ENCODE measurements at regions not wholly inside any gene's neighbourhood (a gene's known extent, or its start where the extent isn't known, plus 50 kb on each side); places are given as distances from the start of the nearest gene placed in this dataset.

DNA sequence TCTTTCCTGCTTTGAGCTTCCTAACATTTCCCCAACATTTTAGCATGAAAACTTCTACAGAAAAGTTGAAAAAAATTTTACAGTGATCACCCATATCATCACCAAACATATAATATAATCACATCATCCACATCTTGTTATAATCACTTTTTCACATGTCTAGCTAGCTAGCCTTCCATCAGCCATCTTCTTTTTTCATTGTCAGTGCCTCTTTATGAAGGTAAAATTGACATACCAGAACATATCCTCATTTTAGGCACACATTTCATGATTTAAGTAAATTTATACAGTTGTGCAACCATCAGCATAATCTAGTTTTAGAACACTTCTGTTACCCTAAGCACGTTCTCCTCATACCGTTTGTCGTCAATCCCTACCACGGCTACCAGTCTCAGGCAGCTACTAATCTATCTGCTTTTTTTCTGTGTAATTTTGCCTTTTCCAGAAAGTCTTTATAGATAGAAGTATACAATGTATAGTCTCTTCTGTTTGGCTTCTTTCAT, 73.7 kb downstream of the VEGFA start:
- H3K9me3 Mint-ChIP-seq (ENCODE audit: low read depth) = no peaks in the 10 kb centered on the region
- no peak overlapping the region for H3K4me3 Mint-ChIP-seq (ENCODE audit: unreplicated experiment)
- peaks cover 2% of the 10 kb centered on the region for H3K36me3 Mint-ChIP-seq (ENCODE audit: low read depth)
- H3K4me1 Mint-ChIP-seq (ENCODE audit: low read depth) = peaks cover under 1% of the 10 kb centered on the region
- no peak for DNase-seq (ENCODE audit: low spot score)
- TF ChIP-seq, protein P1, sequence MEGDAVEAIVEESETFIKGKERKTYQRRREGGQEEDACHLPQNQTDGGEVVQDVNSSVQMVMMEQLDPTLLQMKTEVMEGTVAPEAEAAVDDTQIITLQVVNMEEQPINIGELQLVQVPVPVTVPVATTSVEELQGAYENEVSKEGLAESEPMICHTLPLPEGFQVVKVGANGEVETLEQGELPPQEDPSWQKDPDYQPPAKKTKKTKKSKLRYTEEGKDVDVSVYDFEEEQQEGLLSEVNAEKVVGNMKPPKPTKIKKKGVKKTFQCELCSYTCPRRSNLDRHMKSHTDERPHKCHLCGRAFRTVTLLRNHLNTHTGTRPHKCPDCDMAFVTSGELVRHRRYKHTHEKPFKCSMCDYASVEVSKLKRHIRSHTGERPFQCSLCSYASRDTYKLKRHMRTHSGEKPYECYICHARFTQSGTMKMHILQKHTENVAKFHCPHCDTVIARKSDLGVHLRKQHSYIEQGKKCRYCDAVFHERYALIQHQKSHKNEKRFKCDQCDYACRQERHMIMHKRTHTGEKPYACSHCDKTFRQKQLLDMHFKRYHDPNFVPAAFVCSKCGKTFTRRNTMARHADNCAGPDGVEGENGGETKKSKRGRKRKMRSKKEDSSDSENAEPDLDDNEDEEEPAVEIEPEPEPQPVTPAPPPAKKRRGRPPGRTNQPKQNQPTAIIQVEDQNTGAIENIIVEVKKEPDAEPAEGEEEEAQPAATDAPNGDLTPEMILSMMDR (IDR thresholded peaks at IDR 0.05) = no peak
- peaks cover 19% of the 10 kb centered on the region for H3K27me3 Mint-ChIP-seq (ENCODE audit: low read depth)
- no peak overlapping the region for H3K27ac Mint-ChIP-seq (ENCODE audit: unreplicated experiment)

DNA sequence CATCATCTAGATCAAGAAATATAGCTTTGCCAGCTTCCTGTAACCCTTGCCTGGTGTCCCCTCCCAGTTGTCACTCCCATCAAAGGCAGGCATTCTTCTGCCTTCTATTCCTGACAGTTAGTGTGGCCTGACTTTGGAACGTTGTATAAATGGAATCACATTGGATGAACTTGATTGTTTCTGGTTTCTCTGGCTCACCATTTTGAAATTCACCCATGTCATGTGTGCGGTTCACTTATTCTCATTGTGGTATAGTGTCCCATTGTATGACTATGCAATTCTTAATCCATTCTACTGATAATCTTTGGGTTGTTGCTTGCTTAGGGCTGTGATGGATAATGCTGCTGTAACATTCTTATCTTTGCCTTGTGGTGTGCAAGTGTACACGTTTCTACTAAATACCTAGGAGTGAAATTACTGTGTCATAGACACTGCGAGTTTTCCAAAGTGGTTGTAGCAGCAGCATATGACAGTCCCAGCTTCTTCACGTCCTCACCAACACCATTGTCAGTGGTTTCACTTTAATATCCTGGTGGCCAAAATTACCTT, 73.2 kb downstream of the VEGFA start:
- Mint-ChIP-seq H3K27me3 (ENCODE audit: low read depth) (peaks cover 19% of the 10 kb centered on the region), H3K27ac (ENCODE audit: unreplicated experiment) (no peak overlapping the region), H3K4me1 (ENCODE audit: low read depth) (peaks cover 6% of the 10 kb centered on the region), H3K9me3 (ENCODE audit: low read depth) (no peaks in the 10 kb centered on the region), H3K36me3 (ENCODE audit: low read depth) (peaks cover 2% of the 10 kb centered on the region), H3K4me3 (ENCODE audit: unreplicated experiment) (no peak overlapping the region)
- TF ChIP-seq, protein P1 (IDR thresholded peaks at IDR 0.05) = no peak
- no peak for DNase-seq (ENCODE audit: low spot score)

DNA sequence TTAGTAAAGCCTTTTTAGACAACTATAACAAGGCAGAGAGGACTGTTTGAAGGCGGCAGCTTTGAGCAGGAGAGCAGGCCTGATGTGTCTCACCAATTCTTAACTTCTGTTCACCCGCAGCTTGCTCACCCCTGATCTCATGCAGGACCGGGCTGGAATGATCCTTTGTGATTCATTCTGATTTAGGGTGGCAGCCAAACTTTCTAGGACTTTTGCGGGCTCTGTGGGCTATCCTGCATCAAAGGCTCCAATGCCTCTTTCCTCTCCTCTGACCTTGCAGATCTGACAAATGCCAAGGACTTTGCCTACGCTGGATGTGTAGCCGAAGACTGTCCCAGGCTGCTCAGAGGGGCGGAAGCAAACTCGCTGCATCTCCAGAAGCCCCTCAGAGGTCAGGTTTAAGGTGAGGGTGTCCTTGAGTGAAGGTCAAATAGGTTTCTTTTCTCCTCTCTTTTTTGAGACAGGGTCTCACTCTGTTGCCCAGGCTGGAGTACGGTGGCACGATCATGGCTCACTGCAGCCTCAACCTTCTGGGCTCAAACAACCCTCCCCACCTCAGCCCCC, 72.3 kb downstream of the VEGFA start:
- H3K4me3 Mint-ChIP-seq (ENCODE audit: unreplicated experiment) = no peak overlapping the region
- H3K27me3 Mint-ChIP-seq (ENCODE audit: low read depth) = peaks cover 17% of the 10 kb centered on the region
- TF ChIP-seq, protein P1 (IDR thresholded peaks at IDR 0.05) = no peak
- H3K4me1 Mint-ChIP-seq (ENCODE audit: low read depth) = peaks cover 9% of the 10 kb centered on the region
- DNase-seq (ENCODE audit: low spot score) = no peak
- H3K36me3 Mint-ChIP-seq (ENCODE audit: low read depth) = peaks cover 2% of the 10 kb centered on the region
- H3K9me3 Mint-ChIP-seq (ENCODE audit: low read depth) = no peaks in the 10 kb centered on the region
- H3K27ac Mint-ChIP-seq (ENCODE audit: unreplicated experiment) = no peak overlapping the region

DNA sequence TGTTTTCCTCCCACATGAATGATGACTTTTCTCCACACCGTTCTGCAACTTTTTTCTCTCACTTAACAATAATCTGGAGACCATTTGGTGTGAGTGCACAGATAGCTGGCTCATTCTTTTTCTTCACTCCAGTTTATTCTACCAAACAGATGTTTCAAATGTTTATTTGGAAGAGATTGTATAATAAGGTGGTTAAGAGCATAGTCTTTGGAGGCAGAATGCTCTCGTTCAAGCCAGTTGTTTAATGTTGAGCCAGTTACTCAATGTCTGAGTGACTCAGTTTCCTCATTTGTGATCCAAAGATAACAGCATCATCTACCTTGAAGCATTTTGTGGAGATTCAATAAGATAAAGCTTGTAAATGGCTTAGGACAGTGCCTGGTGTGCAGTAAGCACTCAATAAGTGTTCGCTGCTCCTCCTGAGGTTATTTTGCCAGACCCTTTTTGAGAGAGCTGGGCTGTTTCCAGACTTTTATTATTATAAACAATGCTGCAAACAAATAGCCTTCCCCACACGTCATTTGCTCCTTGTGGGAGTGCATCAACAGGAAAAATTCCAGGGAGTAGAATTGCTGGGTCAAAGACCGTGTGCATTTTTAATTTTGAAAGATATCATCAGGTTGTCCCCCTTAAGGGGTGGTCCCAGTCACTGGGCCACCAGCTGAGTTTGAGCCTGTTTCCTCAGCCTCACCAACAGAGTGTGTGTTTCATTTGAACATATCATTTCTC, 70.6 kb downstream of the VEGFA start:
- no peak overlapping the region for H3K27ac Mint-ChIP-seq (ENCODE audit: unreplicated experiment)
- peaks cover 13% of the 10 kb centered on the region for H3K4me1 Mint-ChIP-seq (ENCODE audit: low read depth)

More for the DNA sequence above, 70.6 kb downstream of the VEGFA start:
- Mint-ChIP-seq H3K4me3 (ENCODE audit: unreplicated experiment) (no peak overlapping the region), H3K9me3 (ENCODE audit: low read depth) (no peaks in the 10 kb centered on the region), H3K27me3 (ENCODE audit: low read depth) (peaks cover 19% of the 10 kb centered on the region), H3K36me3 (ENCODE audit: low read depth) (peaks cover 2% of the 10 kb centered on the region)
- TF ChIP-seq, protein P1 (IDR thresholded peaks at IDR 0.05) = no peak
- DNase-seq (ENCODE audit: low spot score) = no peak

All from chondrocyte (in vitro differentiated cells).